GM18498 (cell line): ENCODE measurements at regions not wholly inside any gene's neighbourhood (a gene's known extent, or its start where the extent isn't known, plus 50 kb on each side); places are given as distances from the start of the nearest gene placed in this dataset.
"Not testable (repeated sequence)": the region's sequence is repeated elsewhere in the genome, so short reads cannot be mapped to it uniquely, and the experiment has no call there.

Source experiments
- ATAC-seq: cut with Tn5 transposase; IDR thresholded peaks from one replicate; pipeline ENCODE4 v1.9.1; 2021; ENCODE audit warnings: mild to moderate bottlenecking, moderate library complexity; ENCODE audit not compliant: unreplicated experiment

GRCh38 chr7:4436936-4437335, 245.2 kb upstream of the FOXK1 start:
- ATAC-seq = no peak

GRCh38 chr7:4437916-4438315, 244.2 kb upstream of the FOXK1 start:
- no peak for ATAC-seq

DNA sequence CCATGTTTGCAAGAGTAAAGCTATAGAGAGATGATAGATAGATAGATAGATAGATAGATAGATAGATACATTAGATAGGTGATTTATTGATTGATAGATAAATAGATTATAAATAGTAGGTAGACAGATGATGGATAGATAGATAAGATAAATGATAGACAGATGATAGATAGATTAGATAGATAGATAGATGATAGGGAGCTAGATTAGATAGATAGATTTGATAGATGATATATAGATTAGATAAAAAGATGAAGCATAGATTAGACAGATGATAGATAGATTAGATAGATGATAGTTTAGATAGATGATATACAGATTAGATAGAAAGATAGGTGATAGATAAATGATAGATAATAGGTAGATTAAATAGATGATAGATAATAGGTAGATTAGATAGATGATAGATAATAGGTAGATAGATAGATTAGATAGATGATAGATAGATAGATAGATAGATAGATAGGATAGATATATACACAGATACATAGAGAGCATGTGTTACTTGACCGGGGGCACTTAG, 243.3 kb upstream of the FOXK1 start:
- no peak for ATAC-seq

DNA sequence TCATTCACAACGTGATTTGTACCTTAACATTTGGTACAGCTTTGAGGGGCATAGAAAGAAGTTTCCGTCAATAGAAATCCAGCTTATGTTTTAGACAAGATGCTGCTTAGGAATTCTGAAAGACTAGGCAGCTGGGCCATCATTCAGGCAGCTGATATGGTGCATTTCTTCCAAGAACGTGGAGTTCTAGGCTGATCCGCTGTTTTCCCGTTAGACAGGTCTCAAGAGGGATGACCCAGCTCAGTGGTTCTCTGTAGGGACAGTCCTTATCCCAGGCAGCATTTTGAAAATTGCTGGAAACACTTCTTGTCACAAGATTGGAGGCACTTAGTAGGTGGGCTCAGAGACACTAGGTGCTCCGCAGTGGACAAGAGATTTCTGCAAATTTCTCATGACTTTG, 242.7 kb upstream of the FOXK1 start:
- ATAC-seq = no peak

- ATAC-seq = no peak
These were observed 238.0 kb upstream of the FOXK1 start for GRCh38 chr7:4444106-4444505.

GRCh38 chr7:4445777-4446176, 236.3 kb upstream of the FOXK1 start:
- ATAC-seq = no peak

- no peak for ATAC-seq
These were observed 232.8 kb upstream of the FOXK1 start for GRCh38 chr7:4449263-4449662.

DNA sequence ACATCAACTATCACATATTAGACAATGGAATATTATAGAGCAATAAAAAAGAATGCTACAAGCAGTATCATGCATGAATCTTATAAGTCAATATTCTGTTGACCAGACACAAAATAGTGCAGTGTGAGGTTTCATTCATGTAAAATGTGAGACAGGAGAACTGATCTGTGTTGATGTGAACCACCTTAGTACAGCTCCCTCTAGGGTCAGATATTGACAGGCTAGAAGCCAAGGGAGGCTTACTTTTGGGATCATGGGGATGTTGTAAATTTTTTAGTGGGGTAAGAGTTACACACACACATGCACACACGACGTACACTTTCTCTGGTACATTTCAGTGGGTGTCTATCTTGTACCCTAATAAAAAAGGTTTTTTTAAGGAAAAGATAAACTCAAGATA, 231.6 kb upstream of the FOXK1 start:
- ATAC-seq = no peak

- ATAC-seq = no peak
These were observed 221.5 kb upstream of the FOXK1 start for GRCh38 chr7:4460597-4460996.

DNA sequence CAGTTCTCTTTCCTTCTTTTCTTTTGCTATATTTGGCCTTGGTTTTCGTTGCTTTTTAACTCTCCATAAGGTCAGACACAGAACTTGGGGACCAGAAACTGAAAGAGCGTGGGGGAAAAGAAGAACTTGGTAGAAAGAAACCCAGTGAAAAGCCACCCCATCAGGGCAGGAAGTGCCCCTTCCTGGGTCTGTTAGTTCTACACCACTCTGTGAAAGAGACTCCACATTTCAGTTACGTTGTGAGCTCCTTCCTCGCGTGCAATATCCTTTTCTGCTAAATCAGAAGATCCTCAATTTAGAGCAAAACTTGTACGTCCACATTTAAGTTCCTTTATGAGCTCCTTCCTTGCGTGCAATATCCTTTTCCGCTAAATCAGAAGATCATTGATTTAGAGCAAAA, 220.6 kb upstream of the FOXK1 start:
- no peak for ATAC-seq

- ATAC-seq = no peak
These were observed 213.6 kb upstream of the FOXK1 start for GRCh38 chr7:4468320-4469102.

GRCh38 chr7:4470246-4470645, 211.8 kb upstream of the FOXK1 start:
- ATAC-seq = no peak

- ATAC-seq = no peak
These were observed 209.4 kb upstream of the FOXK1 start for GRCh38 chr7:4472728-4473127.

GRCh38 chr7:4479367-4480039, 202.6 kb upstream of the FOXK1 start:
- ATAC-seq = no peak

- not testable (repeated sequence) for ATAC-seq
These were observed 202.0 kb upstream of the FOXK1 start for GRCh38 chr7:4480131-4480530.

DNA sequence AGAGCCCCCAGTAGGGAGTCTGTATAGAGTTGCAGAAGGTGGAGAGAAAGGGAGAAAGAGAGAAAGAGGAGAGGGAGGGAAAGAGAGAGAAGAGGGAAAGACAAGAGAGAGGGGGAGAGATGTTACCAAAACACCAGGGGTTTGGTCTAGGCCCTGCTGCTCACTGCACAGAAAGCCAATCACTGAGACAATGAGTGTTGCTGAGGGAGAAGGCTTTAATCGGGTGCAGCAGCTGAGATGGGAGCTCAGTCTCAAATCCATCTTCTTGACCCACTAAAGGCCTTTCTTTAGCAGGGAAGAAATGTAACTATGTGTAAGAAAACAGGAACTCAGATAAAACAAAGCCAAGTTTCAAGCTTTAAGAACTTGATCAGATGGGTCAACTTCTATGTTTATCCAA, 198.2 kb upstream of the FOXK1 start:
- ATAC-seq = no peak

DNA sequence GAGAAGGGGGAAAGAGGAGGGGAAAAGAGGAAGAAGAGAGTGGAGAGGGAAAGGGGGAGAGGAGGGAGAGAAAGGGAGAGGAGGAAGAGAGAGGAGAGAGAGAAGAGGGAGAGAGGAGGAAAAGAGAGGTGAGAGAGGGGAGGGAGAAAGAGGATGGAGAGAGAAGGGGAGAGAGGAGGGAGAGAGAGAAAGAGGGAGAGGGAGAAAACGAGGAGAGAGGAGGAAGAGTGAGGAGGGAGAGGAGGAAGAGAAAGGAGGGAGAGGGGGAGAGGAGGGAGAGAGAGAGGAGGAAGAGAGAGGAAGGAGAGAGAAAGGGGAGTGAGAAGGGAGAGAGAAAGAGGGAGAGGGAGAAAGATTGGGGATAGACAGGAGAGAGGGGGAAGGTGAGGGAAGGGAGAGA, 197.6 kb upstream of the FOXK1 start:
- ATAC-seq = no peak

GRCh38 chr7:4486907-4487306, 195.2 kb upstream of the FOXK1 start:
- ATAC-seq = no peak

DNA sequence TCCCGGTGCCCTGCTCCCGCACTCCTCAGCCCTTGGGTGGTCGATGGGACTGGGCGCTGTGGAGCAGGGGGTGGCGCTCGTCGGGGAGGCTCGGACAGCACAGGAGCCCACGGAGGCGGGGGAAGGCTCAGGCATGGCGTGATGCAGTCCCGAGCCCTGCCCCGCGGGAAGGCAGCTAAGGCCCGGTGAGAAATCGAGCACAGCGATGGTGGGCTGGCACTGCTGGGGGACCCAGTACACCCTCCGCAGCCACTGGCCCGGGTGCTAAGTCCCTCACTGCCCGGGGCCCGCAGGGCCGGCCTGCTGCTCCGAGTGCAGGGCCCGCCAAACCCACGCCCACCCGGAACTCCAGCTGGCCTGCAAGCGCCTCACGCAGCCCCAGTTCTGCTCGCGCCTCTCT, 185.2 kb upstream of the FOXK1 start:
- not testable (repeated sequence) for ATAC-seq

DNA sequence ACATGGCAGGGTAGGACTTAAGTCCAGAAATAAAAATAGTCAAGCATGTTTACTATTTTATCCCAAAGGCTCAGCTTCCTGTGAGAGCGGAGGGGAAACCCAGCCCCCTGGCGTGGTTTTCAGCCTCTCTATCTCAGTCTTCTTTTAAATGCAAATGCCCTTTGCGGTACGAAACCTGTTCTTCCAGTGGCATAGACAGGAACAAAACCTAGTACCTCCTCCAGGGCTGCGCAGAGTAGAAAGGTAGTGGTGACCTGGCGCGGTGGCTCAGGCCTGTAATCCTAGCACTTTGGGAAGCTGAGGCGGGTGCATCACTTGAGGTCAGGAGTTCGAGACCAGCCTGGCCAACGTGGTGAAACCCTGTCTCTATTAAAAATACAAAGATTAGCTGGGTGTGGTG, 181.3 kb upstream of the FOXK1 start:
- no peak for ATAC-seq

- ATAC-seq = not testable (repeated sequence)
These were observed 174.2 kb upstream of the FOXK1 start for GRCh38 chr7:4507886-4508285.

DNA sequence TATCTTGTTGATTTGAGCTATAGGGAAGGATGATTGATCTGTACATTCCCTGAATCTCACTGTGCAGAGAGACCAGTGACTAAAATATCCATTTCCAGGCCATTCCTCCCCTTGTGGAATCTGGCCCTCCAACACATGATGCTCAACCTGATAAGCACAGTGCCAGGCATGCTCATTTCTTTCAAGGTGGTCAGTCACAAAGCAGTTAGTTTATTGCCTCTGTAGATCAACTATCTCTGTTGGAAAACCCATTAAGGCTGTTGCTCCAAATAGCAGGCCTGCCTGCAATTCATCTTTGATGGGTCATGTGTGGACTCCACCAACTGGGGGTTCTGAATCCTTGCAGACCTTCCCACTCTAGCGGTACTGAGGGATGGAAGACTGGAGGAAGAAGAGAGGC, 168.6 kb upstream of the FOXK1 start:
- ATAC-seq = no peak
